ENCODE measurements at regions not wholly inside any gene's neighbourhood (a gene's known extent, or its start where the extent isn't known, plus 50 kb on each side); places are given as distances from the start of the nearest gene placed in this dataset.

- Mint-ChIP-seq H3K36me3 (ENCODE audit: low read depth) (no peaks in the 10 kb centered on the region), H3K27ac (no peak overlapping the region), H3K9me3 (no peaks in the 10 kb centered on the region), H3K4me1 (ENCODE audit: low read depth) (no peaks in the 10 kb centered on the region), H3K4me3 (no peak overlapping the region), H3K27me3 (no peaks in the 10 kb centered on the region)
- DNase-seq (no peak), ATAC-seq (ENCODE audit: poor library complexity) (no peak)
- intact Hi-C loops (cut with DNase I, micrococcal nuclease), result no loop called here
- ChIA-PET POLR2A (no interaction called here), CTCF (no interaction called here)
- Histone ChIP-seq H3K36me3 (ENCODE audit: insufficient read depth, low read length) (no peaks in the 10 kb centered on the region), H3K27ac (ENCODE audit: low read depth in 1 of 2, low read length in 2 of 2) (no peak overlapping the region), H3K9me3 (ENCODE audit: control insufficient read depth in 1 of 2, insufficient read depth in 1 of 2, low read length in 2 of 2) (peaks cover 0 to 3% of the 10 kb centered on the region in 2 experiments), H3K4me3 (ENCODE audit: low read length) (no peak overlapping the region), H3K27me3 (ENCODE audit: control insufficient read depth in 1 of 2, insufficient read depth in 2 of 2, low read length in 2 of 2) (no peaks in the 10 kb centered on the region), H3K4me1 (ENCODE audit: insufficient read depth, low read length) (no peaks in the 10 kb centered on the region)
- TF ChIP-seq CTCF (IDR thresholded peaks at IDR 0.05), result no peak
Measured at GRCh38 chr7:81887098-81888090, 117.5 kb upstream of the HGF start.

- Histone ChIP-seq H3K27me3 (ENCODE audit: control insufficient read depth in 1 of 2, insufficient read depth in 2 of 2, low read length in 2 of 2) (no peaks in the 10 kb centered on the region), H3K9me3 (ENCODE audit: control insufficient read depth in 1 of 2, insufficient read depth in 1 of 2, low read length in 2 of 2) (peaks cover 0 to 3% of the 10 kb centered on the region in 2 experiments), H3K36me3 (ENCODE audit: insufficient read depth, low read length) (no peaks in the 10 kb centered on the region), H3K4me1 (ENCODE audit: insufficient read depth, low read length) (no peaks in the 10 kb centered on the region), H3K4me3 (ENCODE audit: low read length) (no peak overlapping the region), H3K27ac (ENCODE audit: low read depth in 1 of 2, low read length in 2 of 2) (no peak overlapping the region)
- intact Hi-C loops (cut with DNase I, micrococcal nuclease), result no loop called here
- ChIA-PET POLR2A (no interaction called here), CTCF (no interaction called here)
- H3K4me1 Mint-ChIP-seq (ENCODE audit: low read depth), result no peaks in the 10 kb centered on the region
- H3K27me3 Mint-ChIP-seq, result no peaks in the 10 kb centered on the region
- H3K36me3 Mint-ChIP-seq (ENCODE audit: low read depth), result no peaks in the 10 kb centered on the region
- H3K27ac Mint-ChIP-seq, result no peak overlapping the region
- DNase-seq (no peak), ATAC-seq (ENCODE audit: poor library complexity) (no peak)
- no peak for TF ChIP-seq CTCF (IDR thresholded peaks at IDR 0.05)
- peaks cover 2% of the 10 kb centered on the region for H3K9me3 Mint-ChIP-seq
- H3K4me3 Mint-ChIP-seq, result no peak overlapping the region
Measured at GRCh38 chr7:81886211-81886764, 116.4 kb upstream of the HGF start.

GRCh38 chr7:81884817-81885216 is 115.0 kb upstream of the HGF start:
- no peak for ATAC-seq (ENCODE audit: poor library complexity)
- Mint-ChIP-seq H3K4me3 (no peak overlapping the region), H3K9me3 (peaks cover 2% of the 10 kb centered on the region), H3K27me3 (no peaks in the 10 kb centered on the region), H3K4me1 (ENCODE audit: low read depth) (no peaks in the 10 kb centered on the region), H3K36me3 (ENCODE audit: low read depth) (no peaks in the 10 kb centered on the region), H3K27ac (no peak overlapping the region)
- no peak for TF ChIP-seq CTCF (IDR thresholded peaks at IDR 0.05)
- Histone ChIP-seq H3K27me3 (ENCODE audit: control insufficient read depth in 1 of 2, insufficient read depth in 2 of 2, low read length in 2 of 2) (no peaks in the 10 kb centered on the region), H3K27ac (ENCODE audit: low read depth in 1 of 2, low read length in 2 of 2) (no peak overlapping the region), H3K4me1 (ENCODE audit: insufficient read depth, low read length) (no peaks in the 10 kb centered on the region), H3K9me3 (ENCODE audit: control insufficient read depth in 1 of 2, insufficient read depth in 1 of 2, low read length in 2 of 2) (peaks cover 0 to 3% of the 10 kb centered on the region in 2 experiments), H3K4me3 (ENCODE audit: low read length) (no peak overlapping the region), H3K36me3 (ENCODE audit: insufficient read depth, low read length) (no peaks in the 10 kb centered on the region)
- ChIA-PET POLR2A (no interaction called here), CTCF (no interaction called here)
- intact Hi-C loops (cut with DNase I, micrococcal nuclease), result no loop called here
- DNase-seq, result no peak
